HG03469 (cell line): ENCODE measurements at regions not wholly inside any gene's neighbourhood (a gene's known extent, or its start where the extent isn't known, plus 50 kb on each side); places are given as distances from the start of the nearest gene placed in this dataset.

ENCODE experiments used
- ATAC-seq: cut with Tn5 transposase; IDR thresholded peaks from one replicate; pipeline ENCODE4 v1.9.1; 2021; ENCODE audit warnings: mild to moderate bottlenecking, moderate library complexity, moderate number of reproducible peaks; ENCODE audit not compliant: unreplicated experiment

DNA sequence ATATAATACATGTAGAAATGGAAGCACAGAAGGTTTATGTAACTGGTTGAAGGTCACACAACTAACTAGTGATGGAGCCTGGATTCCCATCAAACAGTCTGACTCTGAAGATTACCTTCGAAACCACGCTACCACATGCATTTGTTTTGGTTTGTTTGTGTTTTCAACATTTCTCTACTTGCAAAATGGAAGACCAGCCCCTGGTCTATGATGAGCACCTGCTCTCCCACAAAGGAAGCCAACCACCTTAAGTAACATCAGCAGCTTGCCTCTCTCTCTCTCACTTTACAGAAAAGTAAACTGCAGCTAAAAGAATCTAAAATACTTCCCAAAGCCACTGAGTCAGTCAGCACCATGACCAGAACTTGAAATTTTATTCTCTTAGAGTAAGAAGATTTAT is 186.9 kb upstream of the TMPO start:
- no peak for ATAC-seq

DNA sequence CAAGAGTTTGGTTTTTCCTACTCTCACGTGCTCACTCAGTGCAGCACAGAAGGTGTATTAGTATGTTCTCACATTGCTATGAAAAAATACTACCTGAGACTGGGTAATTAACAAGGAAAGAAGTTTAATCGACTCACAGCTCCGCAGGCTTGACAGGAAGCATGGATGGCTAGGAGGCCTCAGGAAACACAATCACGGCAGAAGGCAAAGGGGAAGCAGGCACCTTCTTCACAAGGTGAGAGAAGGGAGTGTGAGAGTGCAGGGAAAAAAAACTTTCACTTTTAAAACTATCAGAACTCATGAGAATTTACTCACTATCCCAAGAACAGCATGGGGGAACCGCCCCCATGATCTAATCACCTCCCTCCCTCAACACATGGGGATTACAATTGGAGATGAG is 185.8 kb upstream of the TMPO start:
- no peak for ATAC-seq

DNA sequence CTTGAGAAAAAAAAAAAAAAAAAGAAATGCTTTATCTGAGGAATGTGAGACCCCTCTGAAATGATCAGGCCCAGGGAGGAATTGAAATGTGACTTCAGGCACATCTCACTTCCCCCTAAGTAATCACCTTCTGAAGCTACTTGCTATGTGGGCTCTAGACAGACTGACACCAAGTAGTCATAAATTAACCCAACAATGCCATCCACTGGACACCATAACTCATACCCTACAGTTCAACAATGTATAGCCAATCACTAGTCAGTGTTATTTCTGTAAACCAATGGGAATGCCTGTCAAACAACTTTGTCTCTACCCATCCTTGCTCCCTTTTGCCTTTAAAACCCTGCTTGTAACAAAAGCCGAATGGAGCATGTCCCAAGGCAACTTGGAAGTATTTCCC is 182.7 kb upstream of the TMPO start:
- peak; percentile 73 for ATAC-seq

DNA sequence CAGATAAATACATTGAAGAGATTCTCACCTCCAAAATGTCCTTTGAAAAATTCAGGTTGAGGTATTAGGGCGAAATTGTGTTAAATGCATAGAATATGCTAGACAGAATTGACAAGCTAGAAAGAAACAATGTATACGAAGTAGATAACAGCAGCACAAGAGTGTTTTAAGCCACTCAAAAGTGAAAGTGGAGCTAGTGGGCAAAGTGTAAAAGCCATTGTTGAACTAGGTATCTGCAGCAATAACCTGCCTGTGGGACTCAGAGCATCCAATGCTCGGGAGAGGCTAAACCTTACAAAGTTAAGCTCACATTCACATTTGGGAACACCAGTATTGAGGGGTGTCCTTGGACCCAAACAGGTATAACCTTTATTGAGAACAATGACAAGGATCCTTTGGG is 180.6 kb upstream of the TMPO start:
- ATAC-seq = no peak

DNA sequence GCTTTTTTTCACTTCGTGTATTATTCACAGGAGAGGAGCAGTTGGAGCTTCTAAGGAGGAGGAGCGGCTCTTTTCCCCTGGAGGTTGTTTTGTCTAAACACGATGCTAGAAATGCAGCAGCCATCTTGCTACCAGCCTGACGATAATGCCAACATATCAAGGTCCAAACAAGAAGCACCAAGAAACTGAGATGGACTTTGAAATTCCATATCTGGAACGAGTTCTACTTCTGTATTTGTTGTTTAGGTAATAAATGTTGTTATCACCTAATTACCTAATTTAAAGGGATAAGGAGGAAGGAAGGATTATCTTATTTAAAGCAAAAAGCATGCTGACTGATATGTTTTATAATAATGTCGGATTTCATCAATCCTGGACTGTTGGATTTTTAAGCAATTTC is 174.4 kb upstream of the TMPO start:
- ATAC-seq = no peak

DNA sequence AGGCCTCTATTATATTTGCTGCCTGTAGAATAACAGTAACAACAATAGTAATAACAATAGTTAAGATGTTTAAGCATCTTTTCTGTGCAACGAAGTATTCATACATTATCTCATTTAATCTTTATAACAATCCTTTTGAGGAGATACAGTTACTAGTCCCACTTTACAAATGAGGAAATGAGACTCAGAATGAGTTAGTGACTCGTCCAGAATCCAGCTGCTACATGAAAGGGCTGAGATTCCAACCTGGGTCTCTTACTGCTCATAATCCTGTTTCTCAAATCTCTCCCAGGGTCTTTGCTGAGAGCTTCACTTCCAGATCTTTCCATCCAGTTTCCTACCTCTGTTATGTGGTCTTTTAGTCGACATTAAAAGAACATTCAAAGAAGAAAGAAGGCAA is 173.7 kb upstream of the TMPO start:
- ATAC-seq = no peak

DNA sequence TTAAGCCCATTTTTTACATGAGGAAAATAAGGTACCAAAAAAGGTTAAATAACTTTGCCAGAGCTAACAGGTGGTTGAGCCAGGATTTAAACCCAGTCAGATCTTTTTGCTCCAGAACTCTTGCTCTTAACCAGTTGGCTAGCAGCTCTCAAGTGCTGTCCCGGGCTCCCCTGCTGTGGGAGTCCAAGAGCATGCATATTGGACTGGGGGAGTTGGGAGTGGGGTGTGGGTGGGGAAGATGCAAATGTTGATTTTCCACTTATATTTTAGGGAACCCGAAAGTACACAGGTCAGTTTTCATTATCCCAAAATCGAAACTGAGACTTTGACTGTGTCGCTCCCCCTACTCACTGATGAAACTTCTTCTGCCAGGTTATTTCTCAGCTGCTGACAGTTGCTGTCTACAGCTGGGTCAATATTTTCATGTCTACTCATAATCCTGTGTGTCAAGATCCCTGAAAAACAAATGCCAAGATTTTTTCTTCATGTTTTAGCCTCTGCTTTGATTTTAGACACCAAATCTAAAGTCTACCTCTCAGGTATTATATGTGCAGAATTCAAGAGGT is 172.3 kb upstream of the TMPO start:
- no peak for ATAC-seq

DNA sequence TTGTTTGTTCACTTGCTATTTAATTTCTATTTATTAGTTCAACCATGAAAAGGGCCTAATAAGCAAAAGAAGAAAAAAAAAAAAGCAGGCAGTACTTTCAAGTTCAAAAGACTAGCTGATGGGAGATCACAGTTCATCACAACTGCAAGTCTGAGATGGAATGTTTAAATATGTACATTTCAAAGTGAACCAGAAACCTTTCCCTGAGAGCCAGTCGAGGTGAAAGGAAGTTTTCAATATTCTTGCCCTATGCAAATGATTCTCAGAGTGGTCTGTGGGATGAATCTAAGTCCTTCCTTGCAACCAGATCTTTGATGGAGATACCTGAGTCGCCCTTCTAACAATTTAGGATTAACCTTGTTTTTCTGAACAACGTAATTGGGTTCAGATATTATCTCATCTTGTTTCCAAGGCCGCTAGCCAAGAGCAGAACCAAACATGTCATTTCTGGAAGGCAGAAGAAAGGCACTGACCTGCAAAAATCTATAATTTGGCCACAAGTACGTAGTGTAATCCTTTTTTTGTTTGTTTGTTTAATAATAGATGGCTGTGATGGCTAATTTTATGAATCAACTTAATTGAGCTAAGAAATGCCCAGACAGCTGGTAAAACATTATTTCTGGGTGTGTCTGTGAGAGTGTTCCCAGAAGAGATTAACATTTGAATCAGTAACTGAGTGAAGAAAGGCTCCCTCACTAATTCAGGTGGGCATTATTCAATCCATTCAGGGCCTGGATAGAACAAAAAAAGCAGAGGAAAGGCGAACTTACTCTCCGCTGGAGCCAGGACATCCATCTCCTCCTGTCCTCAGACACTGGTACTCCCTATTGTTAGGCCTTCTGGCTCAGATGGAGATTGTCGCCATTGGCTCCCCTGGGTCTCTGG is 171.1 kb upstream of the TMPO start:
- ATAC-seq = no peak

DNA sequence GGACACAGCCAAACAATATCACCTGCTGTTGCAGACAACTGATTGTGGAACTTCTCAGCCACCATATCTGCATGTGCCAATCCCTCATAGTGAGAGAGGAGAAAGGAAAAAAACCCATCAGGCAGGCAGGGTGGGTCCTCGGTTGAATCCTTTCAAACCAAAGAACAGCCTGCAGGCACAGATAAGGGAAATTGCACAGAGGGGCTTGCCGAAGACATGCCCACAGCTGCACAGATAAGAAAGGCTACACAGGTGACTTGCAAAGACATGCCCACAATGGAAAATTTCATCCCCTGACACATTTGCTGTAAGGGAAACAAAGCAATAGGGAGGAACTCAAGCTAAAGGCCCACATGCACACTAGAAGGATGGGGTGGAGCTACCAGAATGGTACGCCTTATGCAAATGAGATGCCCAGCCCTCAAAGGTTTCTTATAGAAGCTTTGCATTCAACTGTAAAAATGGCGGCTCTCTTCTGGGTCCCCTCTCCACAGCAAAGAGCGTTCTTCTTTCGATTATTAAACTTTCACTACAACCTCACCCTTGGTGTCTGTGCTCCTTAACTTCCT is 170.0 kb upstream of the TMPO start:
- ATAC-seq = no peak

DNA sequence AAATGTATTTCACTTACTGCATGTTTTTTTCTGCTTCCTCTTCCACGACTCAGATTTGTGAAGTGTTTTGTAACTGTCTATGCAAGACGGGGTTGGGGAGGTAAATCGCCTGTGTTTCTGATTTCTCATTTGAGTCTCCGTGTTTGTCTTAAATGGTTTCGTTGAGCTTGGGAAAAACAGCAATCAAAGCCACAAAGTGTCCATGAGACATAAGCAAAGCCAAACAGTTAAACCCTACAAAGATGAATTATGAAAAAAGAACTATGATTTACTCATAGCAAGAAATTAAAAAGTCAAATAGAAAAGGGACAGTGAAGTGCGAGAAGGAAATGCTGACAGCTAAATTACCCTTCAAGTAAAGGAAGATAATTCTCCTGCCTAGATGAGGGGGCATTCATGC is 164.3 kb upstream of the TMPO start:
- ATAC-seq = no peak

DNA sequence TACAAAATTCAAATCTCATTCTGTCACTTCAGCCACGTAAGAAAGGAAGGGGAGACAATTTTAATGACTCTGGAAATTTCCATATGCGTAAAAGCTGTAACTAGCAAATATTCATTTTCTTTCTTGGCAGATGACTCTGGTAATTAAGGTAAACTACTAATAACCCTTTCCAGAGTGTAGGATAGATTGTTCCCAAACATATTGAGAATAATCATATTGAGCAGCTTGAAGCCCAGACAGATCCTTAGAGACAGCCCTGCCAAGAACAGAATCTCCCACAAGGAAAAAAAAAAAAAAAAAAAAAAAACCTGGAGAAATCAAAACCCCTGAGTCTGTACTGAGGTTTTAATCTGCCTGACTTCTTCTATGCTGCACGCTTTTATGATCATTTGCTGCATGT is 163.6 kb upstream of the TMPO start:
- ATAC-seq = no peak

DNA sequence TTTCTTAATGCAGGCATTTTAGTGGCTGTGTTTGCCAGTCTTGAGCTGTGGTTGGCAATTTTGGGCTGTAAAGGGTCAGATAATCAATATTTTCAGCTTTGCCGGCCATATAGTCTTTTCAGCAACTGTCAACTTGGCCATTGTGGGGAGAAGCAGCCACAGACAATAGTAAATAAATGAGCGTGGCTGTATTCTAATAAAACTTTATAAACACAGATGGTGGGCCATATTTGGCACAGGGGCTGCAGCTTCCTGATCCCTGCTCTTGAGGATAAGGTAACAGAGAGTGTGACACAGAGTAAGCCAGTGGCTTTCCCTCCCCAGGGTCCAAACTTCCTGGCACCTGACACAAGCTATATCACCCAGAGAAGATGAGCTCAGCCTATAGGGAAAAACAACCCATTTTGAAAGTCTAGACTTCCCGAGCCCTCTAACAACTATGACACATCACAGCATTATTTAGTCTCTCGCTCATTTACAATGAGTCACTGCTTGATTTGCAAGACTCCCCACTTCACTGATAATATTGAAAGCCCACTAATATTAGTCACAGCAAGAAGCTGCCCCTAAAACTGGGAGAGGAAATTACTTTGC is 163.1 kb upstream of the TMPO start:
- no peak for ATAC-seq

DNA sequence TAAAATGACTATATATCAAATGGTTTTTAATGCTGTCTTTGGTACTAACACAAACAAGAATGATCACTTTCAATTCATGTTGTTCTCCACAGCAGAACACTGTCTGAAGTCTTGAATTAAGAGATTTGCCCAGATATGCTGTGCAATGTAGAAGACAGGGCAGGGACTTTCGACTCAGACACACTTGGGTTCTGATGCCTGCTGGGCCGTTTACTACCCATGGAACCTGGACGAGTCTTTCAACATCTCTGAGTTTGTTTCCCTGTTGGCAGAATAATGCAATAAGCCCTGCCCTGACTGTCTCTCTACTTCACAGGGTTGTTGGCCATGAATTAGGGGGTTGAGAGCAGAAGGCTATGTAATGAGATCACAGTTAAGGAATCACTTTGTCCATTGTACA is 162.6 kb upstream of the TMPO start:
- ATAC-seq = no peak

DNA sequence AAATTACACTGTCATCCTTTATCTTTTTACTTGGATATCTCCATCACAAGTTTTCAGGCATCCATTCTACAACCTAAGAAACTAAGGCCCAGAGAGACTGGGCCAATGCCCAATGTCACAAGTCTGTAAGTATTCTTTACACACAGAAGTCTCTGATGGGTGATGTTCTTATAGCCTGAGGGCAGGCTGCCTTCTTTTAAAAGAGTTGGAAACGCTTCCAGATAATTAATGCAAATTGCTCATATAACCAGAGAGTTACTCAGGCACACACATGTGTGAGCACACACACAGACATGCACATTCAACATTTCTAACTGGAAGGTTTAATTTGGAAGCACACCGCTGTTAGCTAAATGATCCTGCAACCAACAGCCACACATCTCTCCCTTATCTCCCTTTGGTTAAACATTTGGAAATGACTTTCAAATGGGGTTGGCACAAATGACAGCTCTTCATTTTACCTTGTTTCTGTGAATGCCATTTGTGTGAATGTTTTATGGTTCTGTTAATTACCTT is 160.8 kb upstream of the TMPO start:
- ATAC-seq = no peak

DNA sequence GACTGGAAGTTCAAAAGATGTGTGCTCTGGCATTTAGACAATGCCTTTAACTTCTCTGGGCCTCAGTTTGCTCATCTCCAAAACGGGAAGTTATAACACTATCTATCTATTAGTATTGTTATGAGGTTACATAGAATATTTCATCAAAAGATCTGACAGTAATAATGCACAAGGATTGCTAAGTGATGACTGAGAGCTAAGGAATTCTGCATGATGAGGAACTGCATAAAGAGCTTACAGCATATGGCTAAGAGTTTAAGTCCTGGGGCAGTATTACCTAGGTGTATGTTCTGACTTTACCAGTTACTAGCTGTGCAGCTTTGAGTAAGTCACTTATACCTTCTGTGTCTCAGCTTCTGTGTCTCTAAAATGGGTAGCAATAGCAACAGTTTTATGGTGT is 160.1 kb upstream of the TMPO start:
- no peak for ATAC-seq

DNA sequence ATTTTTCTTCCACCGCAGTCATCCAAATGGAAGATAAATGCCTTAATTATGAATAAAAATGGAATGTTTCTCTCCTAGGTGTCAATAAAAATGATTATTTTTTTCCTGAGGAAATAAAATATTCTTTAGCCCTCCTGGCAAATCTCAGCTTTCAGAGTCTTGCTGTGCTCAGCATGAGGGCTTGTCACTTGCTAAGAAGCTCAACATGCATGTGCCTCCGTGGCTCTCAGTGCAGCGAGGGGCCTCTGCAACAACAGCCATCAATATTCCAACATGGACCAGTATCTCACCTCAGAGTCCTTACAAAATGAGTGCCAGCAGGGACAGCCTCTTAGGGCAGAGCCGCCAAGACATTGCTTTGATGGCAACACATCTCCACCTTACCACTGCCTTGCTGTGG is 159.5 kb upstream of the TMPO start:
- no peak for ATAC-seq

DNA sequence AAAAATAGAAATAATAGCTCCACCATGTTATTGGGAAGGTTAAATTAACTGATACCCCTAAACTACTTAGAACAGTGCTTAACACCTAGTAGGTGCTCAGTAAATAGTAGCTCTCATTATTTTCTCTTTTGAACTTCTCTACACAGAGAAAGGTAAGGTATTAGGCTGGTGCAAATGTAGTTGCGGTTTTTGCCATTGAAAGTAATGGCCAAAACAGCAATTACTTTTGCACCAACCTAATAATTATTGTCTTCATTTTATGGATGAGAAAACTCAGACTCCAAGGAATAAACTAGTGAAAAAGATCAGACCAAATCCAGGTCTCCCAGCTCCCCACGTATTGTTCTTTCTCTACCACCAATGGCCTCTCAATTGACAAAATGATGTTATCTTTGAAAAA is 157.2 kb upstream of the TMPO start:
- ATAC-seq = no peak

DNA sequence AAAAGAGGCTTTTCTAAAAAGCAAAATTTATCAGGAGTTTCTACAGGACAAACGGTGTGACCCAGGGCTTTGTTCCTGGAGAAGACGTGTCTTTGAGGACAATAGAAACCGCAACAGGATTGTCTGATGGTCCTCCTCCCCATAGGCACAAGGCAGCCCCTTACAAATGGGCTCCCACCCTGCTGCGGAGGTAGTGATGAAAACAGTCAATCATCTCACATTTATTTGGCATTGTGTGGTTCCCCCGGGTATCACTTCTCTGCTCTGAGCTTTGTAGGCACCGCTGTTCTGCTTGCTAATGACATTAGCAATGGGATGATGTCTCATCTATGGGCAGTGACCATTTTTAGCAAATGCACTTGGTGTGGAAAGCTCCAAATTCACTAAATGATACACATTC is 155.5 kb upstream of the TMPO start:
- no peak for ATAC-seq

DNA sequence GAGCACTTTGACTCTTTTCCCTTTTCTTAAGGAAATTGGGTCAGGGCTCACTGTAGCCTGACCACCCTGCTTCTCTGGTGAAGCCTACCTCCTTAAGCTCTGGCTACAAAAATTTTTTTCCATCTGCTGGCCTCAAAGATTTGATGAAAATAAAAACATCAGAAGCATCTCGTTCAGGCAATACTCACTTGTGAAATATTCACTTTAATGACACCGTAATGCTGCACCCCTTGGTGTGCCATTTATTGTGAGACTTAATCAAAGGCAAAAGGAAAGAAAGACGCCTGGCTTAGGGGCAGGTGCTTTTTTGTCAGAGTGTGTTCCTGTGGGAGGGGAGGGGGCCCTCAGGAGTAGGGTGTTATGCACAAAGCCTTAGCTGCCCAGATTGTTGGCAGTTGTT is 155.0 kb upstream of the TMPO start:
- ATAC-seq = no peak

DNA sequence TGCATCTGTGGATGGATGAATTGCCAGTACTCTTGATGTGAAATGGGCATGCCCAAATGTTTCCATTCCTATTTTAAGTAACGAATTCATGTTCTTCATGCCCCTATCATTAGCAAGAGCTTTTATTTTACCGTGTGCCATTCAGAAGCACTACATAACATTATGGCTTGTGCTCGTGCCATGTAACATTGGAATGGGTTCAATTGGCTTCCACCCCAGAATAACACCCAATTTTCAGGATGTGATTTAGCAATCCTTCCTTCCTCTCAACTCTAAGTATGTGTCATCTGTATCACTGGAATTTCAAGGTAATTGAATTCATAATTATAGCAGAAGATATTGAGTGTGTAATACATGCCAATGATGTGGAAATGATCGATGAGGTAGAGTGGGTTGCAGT is 145.8 kb upstream of the TMPO start:
- ATAC-seq = no peak

DNA sequence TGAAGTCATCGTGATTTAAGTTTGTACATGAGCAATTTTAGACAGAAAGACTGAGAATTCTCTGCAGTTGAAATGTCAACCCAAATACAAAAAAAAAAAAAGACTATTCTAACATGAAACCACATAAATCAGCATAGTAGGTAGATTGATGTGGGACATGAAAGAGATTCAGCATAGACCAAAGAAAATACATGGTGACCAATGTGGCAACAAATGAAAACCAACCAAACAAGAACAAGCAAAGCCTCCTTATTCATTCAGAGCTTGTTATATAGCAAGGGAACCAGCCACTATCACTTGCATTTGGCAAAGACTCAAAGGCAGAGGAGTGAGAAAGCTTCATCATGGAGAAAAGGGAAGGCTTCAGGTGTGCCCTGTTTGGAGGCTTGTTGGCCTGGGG is 144.4 kb upstream of the TMPO start:
- no peak for ATAC-seq

DNA sequence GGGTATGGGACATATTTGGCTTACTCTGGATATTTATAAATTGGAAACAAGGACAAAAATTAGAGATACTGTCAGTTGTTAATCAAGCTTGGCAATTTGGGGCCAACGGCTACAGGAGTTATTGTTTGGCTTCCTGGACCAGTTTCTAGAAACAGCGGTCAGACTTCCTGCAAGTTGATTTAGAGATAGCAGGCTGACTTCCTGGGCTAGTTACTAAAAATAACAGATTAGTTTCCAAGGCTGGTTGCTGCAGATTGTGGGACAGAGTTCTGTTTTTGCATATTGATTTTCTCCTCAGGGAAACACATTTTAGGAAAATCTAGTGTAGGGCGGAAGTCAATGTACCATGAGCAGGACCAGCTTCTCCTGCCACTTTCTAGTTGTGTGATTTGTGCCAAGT is 144.0 kb upstream of the TMPO start:
- ATAC-seq = no peak
